ENCODE measurements at regions not wholly inside any gene's neighbourhood (a gene's known extent, or its start where the extent isn't known, plus 50 kb on each side); places are given as distances from the start of the nearest gene placed in this dataset.

GRCh38 chr11:133711545-133711944, 133.8 kb downstream of the SPATA19 start:
- no peaks in the 10 kb centered on the region for H3K36me3 ChIP-seq

GRCh38 chr11:133710681-133711240, 134.6 kb downstream of the SPATA19 start:
- in situ Hi-C loops (cut with MboI; ENCODE audit: low sequenced_read_pairs in 4 of 4) = no loop called here
- Histone ChIP-seq H3K4me1 (no peaks in the 10 kb centered on the region), H3K27ac (no peak overlapping the region), H3K36me3 (no peaks in the 10 kb centered on the region), H3K9me3 (no peaks in the 10 kb centered on the region), H3K4me3 (no peak overlapping the region), H3K27me3 (no peaks in the 10 kb centered on the region)
- DNase-seq (no peak), ATAC-seq (no peak)
- intact Hi-C loops (cut with DNase I; ENCODE audit: low total_unique reads) = no loop called here
- TF ChIP-seq POLR2A (IDR thresholded peaks at IDR 0.05) (no peak), CTCF (IDR thresholded peaks at IDR 0.05 in 4 of 5, conservative IDR thresholded peaks at IDR 0.05 in 1 of 5) (no peak)

More at GRCh38 chr11:133711545-133711944, 133.8 kb downstream of the SPATA19 start:
- in situ Hi-C loops (cut with MboI; ENCODE audit: low sequenced_read_pairs in 4 of 4) = no loop called here
- ATAC-seq (no peak), DNase-seq (no peak)
- no peaks in the 10 kb centered on the region for H3K27me3 ChIP-seq
- intact Hi-C loops (cut with DNase I; ENCODE audit: low total_unique reads) = no loop called here
- no peaks in the 10 kb centered on the region for H3K4me1 ChIP-seq
- no peaks in the 10 kb centered on the region for H3K9me3 ChIP-seq
- TF ChIP-seq POLR2A (IDR thresholded peaks at IDR 0.05) = no peak
- no peak for TF ChIP-seq CTCF (IDR thresholded peaks at IDR 0.05 in 4 of 5, conservative IDR thresholded peaks at IDR 0.05 in 1 of 5)
- H3K27ac ChIP-seq = no peak overlapping the region
- H3K4me3 ChIP-seq = no peak overlapping the region

- no peak overlapping the region for H3K27ac ChIP-seq
- no peaks in the 10 kb centered on the region for H3K4me1 ChIP-seq
- H3K9me3 ChIP-seq = no peaks in the 10 kb centered on the region
- intact Hi-C loops (cut with DNase I; ENCODE audit: low total_unique reads) = no loop called here
- H3K36me3 ChIP-seq = no peaks in the 10 kb centered on the region
- TF ChIP-seq POLR2A (IDR thresholded peaks at IDR 0.05) = no peak
- no peak for TF ChIP-seq CTCF (IDR thresholded peaks at IDR 0.05 in 4 of 5, conservative IDR thresholded peaks at IDR 0.05 in 1 of 5)
- no peak for DNase-seq
- no peak overlapping the region for H3K4me3 ChIP-seq
- no peaks in the 10 kb centered on the region for H3K27me3 ChIP-seq
- no peak for ATAC-seq
- in situ Hi-C loops (cut with MboI; ENCODE audit: low sequenced_read_pairs in 4 of 4) = no loop called here
Measured at GRCh38 chr11:133710241-133710640, 135.1 kb downstream of the SPATA19 start.

GRCh38 chr11:133708547-133709051, 136.7 kb downstream of the SPATA19 start:
- no peaks in the 10 kb centered on the region for H3K9me3 ChIP-seq
- ATAC-seq = no peak
- in situ Hi-C loops (cut with MboI; ENCODE audit: low sequenced_read_pairs in 4 of 4) (no loop called here), intact Hi-C loops (cut with DNase I; ENCODE audit: low total_unique reads) (no loop called here)
- H3K4me1 ChIP-seq = no peaks in the 10 kb centered on the region
- no peaks in the 10 kb centered on the region for H3K36me3 ChIP-seq
- H3K27me3 ChIP-seq = no peaks in the 10 kb centered on the region
- no peak for DNase-seq
- no peak overlapping the region for H3K27ac ChIP-seq
- no peak for TF ChIP-seq CTCF (IDR thresholded peaks at IDR 0.05 in 4 of 5, conservative IDR thresholded peaks at IDR 0.05 in 1 of 5)
- TF ChIP-seq POLR2A (IDR thresholded peaks at IDR 0.05) = no peak
- H3K4me3 ChIP-seq = no peak overlapping the region

All from gastrocnemius medialis (tissue), 4 donors.